KMS-11 (cell line): ENCODE measurements at regions not wholly inside any gene's neighbourhood (a gene's known extent, or its start where the extent isn't known, plus 50 kb on each side); places are given as distances from the start of the nearest gene placed in this dataset.

Source experiments
- H2AFZ ChIP-seq: fragments of 200-600 bp; sonication (generic); 2 replicates; pipeline ENCODE4 v1.6.1; 2016; ENCODE audit warnings: antibody characterized with exemption, mixed run types, low read depth
- H3K27ac ChIP-seq: fragments of 200-600 bp; sonication (generic); 2 replicates; pipeline ENCODE4 v1.6.1; 2016; ENCODE audit warnings: mild to moderate bottlenecking, mixed run types
- H3K27me3 ChIP-seq: fragments of 200-600 bp; sonication (generic); 2 replicates; pipeline ENCODE4 v1.6.1; 2017; ENCODE audit warnings: mild to moderate bottlenecking, low read depth, mixed run types, moderate library complexity; ENCODE audit not compliant: insufficient read depth
- H3K36me3 ChIP-seq: fragments of 200-600 bp; sonication (generic); 2 replicates; pipeline ENCODE4 v1.6.1; 2017; ENCODE audit warnings: mild to moderate bottlenecking, mixed run types; ENCODE audit not compliant: insufficient read depth
- H3K4me1 ChIP-seq: fragments of 200-600 bp; sonication (generic); 2 replicates; pipeline ENCODE4 v1.6.1; 2016; ENCODE audit warnings: mild to moderate bottlenecking, low read depth, mixed run types; ENCODE audit not compliant: poor library complexity, severe bottlenecking
- H3K4me2 ChIP-seq: fragments of 200-600 bp; sonication (generic); 2 replicates; pipeline ENCODE4 v1.7.0; 2016; ENCODE audit warnings: mild to moderate bottlenecking, mixed run types
- H3K4me3 ChIP-seq: fragments of 200-600 bp; sonication (generic); IDR thresholded peaks from 2 replicates; pipeline ENCODE4 v1.6.1; 2017; ENCODE audit warnings: low read depth, low read length, mixed read lengths; ENCODE audit not compliant: insufficient read depth
- H3K79me2 ChIP-seq: fragments of 200-600 bp; sonication (generic); 2 replicates; pipeline ENCODE4 v1.6.1; 2016; ENCODE audit warnings: low read depth, mixed run types; ENCODE audit not compliant: insufficient read depth
- H3K9ac ChIP-seq: fragments of 200-600 bp; sonication (generic); 2 replicates; pipeline ENCODE4 v1.6.1; 2016; ENCODE audit warnings: mild to moderate bottlenecking, mixed run types
- H4K20me1 ChIP-seq: fragments of 200-600 bp; sonication (generic); 2 replicates; pipeline ENCODE4 v1.6.1; 2016; ENCODE audit warnings: mild to moderate bottlenecking, mixed run types; ENCODE audit not compliant: insufficient read depth
- TF ChIP-seq, protein P1 (sequence below): fragments of 200-600 bp; sonication (generic); conservative IDR thresholded peaks from 2 replicates; pipeline ENCODE4 v1.6.1; 2017; ENCODE audit warnings: low read depth, mild to moderate bottlenecking, antibody characterized with exemption, low read length, moderate library complexity, mixed read lengths

DNA sequence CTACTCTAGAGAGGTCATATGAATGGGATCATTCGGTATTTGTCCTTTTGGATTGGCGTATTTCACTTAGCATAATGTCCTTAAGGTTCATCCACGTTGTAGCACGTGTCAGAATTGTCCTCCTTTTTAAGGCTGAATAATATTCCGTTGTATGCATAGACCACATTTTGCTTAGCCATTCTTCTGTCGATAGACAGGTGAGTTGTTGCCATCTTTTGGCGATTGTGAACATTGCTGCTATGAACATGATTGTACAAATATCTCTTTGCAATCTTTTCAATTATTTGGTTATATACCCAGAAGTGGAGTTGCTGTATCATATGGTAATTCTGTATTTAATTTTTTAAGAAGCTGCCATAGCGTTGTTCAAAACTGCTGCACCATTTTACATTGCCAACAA lies 52.4 kb upstream of the GOLGA8J start:
- H3K4me2 ChIP-seq = no peak overlapping the region
- H3K4me3 ChIP-seq = no peak overlapping the region
- no peak overlapping the region for H3K27ac ChIP-seq
- no peak overlapping the region for H2AFZ ChIP-seq
- no peaks in the 10 kb centered on the region for H4K20me1 ChIP-seq
- H3K4me1 ChIP-seq = no peaks in the 10 kb centered on the region
- no peaks in the 10 kb centered on the region for H3K79me2 ChIP-seq
- TF ChIP-seq, protein P1, sequence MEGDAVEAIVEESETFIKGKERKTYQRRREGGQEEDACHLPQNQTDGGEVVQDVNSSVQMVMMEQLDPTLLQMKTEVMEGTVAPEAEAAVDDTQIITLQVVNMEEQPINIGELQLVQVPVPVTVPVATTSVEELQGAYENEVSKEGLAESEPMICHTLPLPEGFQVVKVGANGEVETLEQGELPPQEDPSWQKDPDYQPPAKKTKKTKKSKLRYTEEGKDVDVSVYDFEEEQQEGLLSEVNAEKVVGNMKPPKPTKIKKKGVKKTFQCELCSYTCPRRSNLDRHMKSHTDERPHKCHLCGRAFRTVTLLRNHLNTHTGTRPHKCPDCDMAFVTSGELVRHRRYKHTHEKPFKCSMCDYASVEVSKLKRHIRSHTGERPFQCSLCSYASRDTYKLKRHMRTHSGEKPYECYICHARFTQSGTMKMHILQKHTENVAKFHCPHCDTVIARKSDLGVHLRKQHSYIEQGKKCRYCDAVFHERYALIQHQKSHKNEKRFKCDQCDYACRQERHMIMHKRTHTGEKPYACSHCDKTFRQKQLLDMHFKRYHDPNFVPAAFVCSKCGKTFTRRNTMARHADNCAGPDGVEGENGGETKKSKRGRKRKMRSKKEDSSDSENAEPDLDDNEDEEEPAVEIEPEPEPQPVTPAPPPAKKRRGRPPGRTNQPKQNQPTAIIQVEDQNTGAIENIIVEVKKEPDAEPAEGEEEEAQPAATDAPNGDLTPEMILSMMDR = no peak
- no peaks in the 10 kb centered on the region for H3K36me3 ChIP-seq
- H3K27me3 ChIP-seq = no peaks in the 10 kb centered on the region
- no peak overlapping the region for H3K9ac ChIP-seq

DNA sequence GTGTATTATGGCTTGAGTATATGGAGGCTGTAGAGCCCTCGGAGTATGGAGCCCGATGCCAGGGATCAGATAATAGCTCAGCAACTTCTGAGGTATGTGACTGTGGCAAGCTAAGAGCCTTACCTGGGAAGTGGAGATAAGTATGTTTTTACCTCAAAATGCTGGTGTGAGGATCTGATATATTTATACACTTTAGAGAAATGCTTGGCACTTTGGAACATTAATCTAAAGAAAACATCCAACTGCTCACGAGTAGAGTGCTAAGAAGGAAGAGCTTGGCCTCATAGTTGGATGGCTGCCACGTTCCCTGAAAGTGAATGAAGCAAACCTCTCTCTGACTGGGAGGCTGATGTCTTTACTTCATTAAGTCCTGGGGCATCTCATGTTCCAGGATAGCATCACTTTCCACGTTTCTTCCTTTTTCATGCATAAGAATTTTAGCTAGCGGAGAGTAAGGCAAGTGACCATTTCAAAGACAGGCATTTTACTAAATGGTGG lies 58.9 kb upstream of the GOLGA8J start:
- TF ChIP-seq, protein P1 = no peak
- Histone ChIP-seq H3K4me3 (no peak overlapping the region), H3K27me3 (no peaks in the 10 kb centered on the region), H4K20me1 (no peaks in the 10 kb centered on the region), H3K4me1 (no peaks in the 10 kb centered on the region), H3K4me2 (no peak overlapping the region), H3K9ac (no peak overlapping the region), H3K79me2 (no peaks in the 10 kb centered on the region), H3K36me3 (no peaks in the 10 kb centered on the region), H3K27ac (no peak overlapping the region), H2AFZ (no peak overlapping the region)

DNA sequence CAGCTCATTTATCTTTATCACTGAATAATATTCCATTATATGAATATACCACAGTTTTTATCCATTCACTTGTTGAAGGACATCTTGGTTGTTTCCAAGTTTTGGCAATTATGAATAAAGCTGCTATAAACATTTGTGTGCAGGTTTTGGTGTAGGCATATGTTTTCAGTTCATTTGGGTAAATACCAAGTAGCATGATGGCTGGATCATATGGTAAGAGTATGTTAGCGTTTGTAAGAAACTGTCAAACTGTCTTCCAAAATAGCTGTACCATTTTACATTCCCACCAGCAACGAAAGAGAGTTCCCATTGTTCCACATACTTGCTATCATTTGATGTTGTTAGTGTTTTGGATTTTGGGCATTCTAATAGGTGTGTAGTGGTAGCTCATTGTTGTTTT lies 72.0 kb upstream of the GOLGA8J start:
- Histone ChIP-seq H3K36me3 (no peaks in the 10 kb centered on the region), H3K4me3 (no peak overlapping the region)

DNA sequence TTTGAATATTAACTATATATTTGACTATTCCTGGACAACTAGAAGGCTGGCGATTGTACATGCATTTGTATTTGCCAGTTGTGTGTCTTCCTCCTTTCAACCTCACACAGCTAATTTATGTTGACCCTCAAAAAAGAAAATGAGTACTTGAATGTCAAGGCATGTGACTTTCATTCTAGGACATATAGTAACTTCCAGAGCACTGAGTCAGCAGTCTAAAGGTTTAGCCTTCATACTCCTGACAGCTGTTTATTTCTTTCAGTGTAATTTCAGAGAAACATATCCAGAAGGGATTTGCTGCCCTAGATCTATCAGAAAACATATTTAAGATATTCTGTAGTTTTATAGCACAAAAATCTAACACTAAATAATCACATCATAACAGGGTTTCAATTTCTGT lies 74.6 kb upstream of the GOLGA8J start:
- no peak overlapping the region for H3K4me3 ChIP-seq
- no peak overlapping the region for H2AFZ ChIP-seq
- H3K79me2 ChIP-seq = no peaks in the 10 kb centered on the region
- H3K27me3 ChIP-seq = no peaks in the 10 kb centered on the region
- no peak overlapping the region for H3K4me2 ChIP-seq
- H3K36me3 ChIP-seq = no peaks in the 10 kb centered on the region
- H3K9ac ChIP-seq = no peak overlapping the region
- no peak overlapping the region for H3K27ac ChIP-seq
- no peaks in the 10 kb centered on the region for H3K4me1 ChIP-seq
- TF ChIP-seq, protein P1 = no peak
- no peaks in the 10 kb centered on the region for H4K20me1 ChIP-seq

More for the DNA sequence above, 72.0 kb upstream of the GOLGA8J start:
- no peak overlapping the region for H2AFZ ChIP-seq
- no peaks in the 10 kb centered on the region for H3K4me1 ChIP-seq
- H3K4me2 ChIP-seq = no peak overlapping the region
- H3K9ac ChIP-seq = no peak overlapping the region
- no peaks in the 10 kb centered on the region for H4K20me1 ChIP-seq
- H3K27me3 ChIP-seq = no peaks in the 10 kb centered on the region
- TF ChIP-seq, protein P1 = no peak
- H3K79me2 ChIP-seq = no peaks in the 10 kb centered on the region
- H3K27ac ChIP-seq = no peak overlapping the region
